ENCODE measurements at regions not wholly inside any gene's neighbourhood (a gene's known extent, or its start where the extent isn't known, plus 50 kb on each side); places are given as distances from the start of the nearest gene placed in this dataset.
"Not testable (repeated sequence)": the region's sequence is repeated elsewhere in the genome, so short reads cannot be mapped to it uniquely, and the experiment has no call there.

- DNase-seq = no peak
Measured at GRCh38 chr1:143574891-143575520, 396.8 kb downstream of the FAM72C start.

GRCh38 chr1:143572661-143573060 lies 399.1 kb downstream of the FAM72C start:
- DNase-seq = not testable (repeated sequence)

- not testable (repeated sequence) for DNase-seq
Measured at GRCh38 chr1:143563761-143564160, 408.0 kb downstream of the FAM72C start.

GRCh38 chr1:143553627-143554026 lies 418.2 kb downstream of the FAM72C start:
- no peak for DNase-seq

GRCh38 chr1:143504703-143505102 lies 467.1 kb downstream of the FAM72C start:
- not testable (repeated sequence) for DNase-seq

- not testable (repeated sequence) for DNase-seq
Measured at GRCh38 chr1:143504080-143504479, 467.7 kb downstream of the FAM72C start.

- DNase-seq = not testable (repeated sequence)
Measured at GRCh38 chr1:143503048-143503447, 468.7 kb downstream of the FAM72C start.

- not testable (repeated sequence) for DNase-seq
Measured at GRCh38 chr1:143502038-143502437, 469.7 kb downstream of the FAM72C start.

GRCh38 chr1:143498059-143498749 lies 473.6 kb downstream of the FAM72C start:
- DNase-seq = not testable (repeated sequence)

GRCh38 chr1:143497374-143497747 lies 474.4 kb downstream of the FAM72C start:
- no peak for DNase-seq

- DNase-seq = not testable (repeated sequence)
Measured at GRCh38 chr1:143496526-143497373, 475.0 kb downstream of the FAM72C start.

All from hematopoietic multipotent progenitor cell treated with erythropoietin and hydrocortisone succinate and interleukin-3 and kit ligand, for 4 days (in vitro differentiated cells).